GM18907 (cell line): ENCODE measurements at regions not wholly inside any gene's neighbourhood (a gene's known extent, or its start where the extent isn't known, plus 50 kb on each side); places are given as distances from the start of the nearest gene placed in this dataset.

ENCODE experiments used
- ATAC-seq: cut with Tn5 transposase; IDR thresholded peaks from one replicate; pipeline ENCODE4 v1.9.1; 2021; ENCODE audit warnings: mild to moderate bottlenecking, moderate library complexity; ENCODE audit not compliant: unreplicated experiment

GRCh38 chr21:19767546-19767945 is 1230.7 kb upstream of the NCAM2 start:
- ATAC-seq: no peak

- no peak for ATAC-seq
These were observed 1226.3 kb upstream of the NCAM2 start for GRCh38 chr21:19771881-19772280.

GRCh38 chr21:19776076-19776475 is 1222.1 kb upstream of the NCAM2 start:
- no peak for ATAC-seq

GRCh38 chr21:19781881-19782652 is 1216.1 kb upstream of the NCAM2 start:
- ATAC-seq: no peak

- no peak for ATAC-seq
These were observed 1212.3 kb upstream of the NCAM2 start for GRCh38 chr21:19785941-19786340.

- ATAC-seq: no peak
These were observed 1206.2 kb upstream of the NCAM2 start for GRCh38 chr21:19792004-19792403.

- no peak for ATAC-seq
These were observed 1191.0 kb upstream of the NCAM2 start for GRCh38 chr21:19807201-19807600.

GRCh38 chr21:19810779-19811178 is 1187.4 kb upstream of the NCAM2 start:
- no peak for ATAC-seq

- no peak for ATAC-seq
These were observed 1167.8 kb upstream of the NCAM2 start for GRCh38 chr21:19830446-19830845.

GRCh38 chr21:19832551-19832950 is 1165.7 kb upstream of the NCAM2 start:
- no peak for ATAC-seq

- no peak for ATAC-seq
These were observed 1165.1 kb upstream of the NCAM2 start for GRCh38 chr21:19833082-19833481.

GRCh38 chr21:19842601-19843000 is 1155.6 kb upstream of the NCAM2 start:
- ATAC-seq: no peak

GRCh38 chr21:19844334-19844733 is 1153.9 kb upstream of the NCAM2 start:
- no peak for ATAC-seq

GRCh38 chr21:19850157-19850556 is 1148.1 kb upstream of the NCAM2 start:
- ATAC-seq: no peak

GRCh38 chr21:19853061-19853460 is 1145.1 kb upstream of the NCAM2 start:
- ATAC-seq: no peak

GRCh38 chr21:19853709-19854575 is 1144.3 kb upstream of the NCAM2 start:
- no peak for ATAC-seq

- no peak for ATAC-seq
These were observed 1142.7 kb upstream of the NCAM2 start for GRCh38 chr21:19855522-19855921.

- no peak for ATAC-seq
These were observed 1133.7 kb upstream of the NCAM2 start for GRCh38 chr21:19864476-19864875.

GRCh38 chr21:19870682-19871081 is 1127.5 kb upstream of the NCAM2 start:
- no peak for ATAC-seq

GRCh38 chr21:19874521-19874920 is 1123.7 kb upstream of the NCAM2 start:
- no peak for ATAC-seq

GRCh38 chr21:19878133-19878532 is 1120.1 kb upstream of the NCAM2 start:
- no peak for ATAC-seq

GRCh38 chr21:19899645-19900044 is 1098.6 kb upstream of the NCAM2 start:
- no peak for ATAC-seq
